ENCODE measurements at regions not wholly inside any gene's neighbourhood (a gene's known extent, or its start where the extent isn't known, plus 50 kb on each side); places are given as distances from the start of the nearest gene placed in this dataset.

DNA sequence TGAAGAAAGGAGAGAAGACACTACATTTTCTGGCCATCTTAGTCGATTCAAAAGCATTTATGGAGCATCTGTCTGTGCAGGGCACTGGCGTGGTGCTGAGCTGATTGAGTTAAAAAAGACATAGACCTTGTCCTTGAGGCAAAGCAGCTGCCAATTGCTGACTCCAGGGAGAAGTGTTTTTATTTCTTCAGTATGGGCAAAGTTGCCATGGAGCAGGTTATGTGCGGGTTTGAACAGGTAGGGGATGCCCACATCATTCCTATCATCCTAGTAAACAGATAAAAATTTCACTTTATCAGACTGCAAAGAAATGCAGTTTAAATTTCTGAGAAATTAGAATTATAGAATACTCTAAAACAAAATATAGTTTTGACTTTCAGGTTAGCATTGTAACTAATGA, 125.8 kb downstream of the NUP35 start:
- H3K27me3 ChIP-seq (ENCODE audit: low read length), result no peaks in the 10 kb centered on the region
- no peaks in the 10 kb centered on the region for H4K20me1 ChIP-seq (ENCODE audit: low read length)
- H3K9ac ChIP-seq (ENCODE audit: low read length), result no peak overlapping the region
- H3K79me2 ChIP-seq (ENCODE audit: low read length), result no peaks in the 10 kb centered on the region
- ChIA-PET CTCF (no interaction called here), POLR2A (ENCODE audit: unreplicated experiment) (no interaction called here)
- H3K4me2 ChIP-seq (ENCODE audit: low read length), result no peak overlapping the region
- no TSS peak for BruUV-seq (replicated peaks)
- no peaks in the 10 kb centered on the region for H3K36me3 ChIP-seq (ENCODE audit: low read depth, low read length)
- no peak for TF ChIP-seq EZH2 (IDR thresholded peaks at IDR 0.05; ENCODE audit: low read length, unreplicated experiment)
- TF ChIP-seq, protein P1, sequence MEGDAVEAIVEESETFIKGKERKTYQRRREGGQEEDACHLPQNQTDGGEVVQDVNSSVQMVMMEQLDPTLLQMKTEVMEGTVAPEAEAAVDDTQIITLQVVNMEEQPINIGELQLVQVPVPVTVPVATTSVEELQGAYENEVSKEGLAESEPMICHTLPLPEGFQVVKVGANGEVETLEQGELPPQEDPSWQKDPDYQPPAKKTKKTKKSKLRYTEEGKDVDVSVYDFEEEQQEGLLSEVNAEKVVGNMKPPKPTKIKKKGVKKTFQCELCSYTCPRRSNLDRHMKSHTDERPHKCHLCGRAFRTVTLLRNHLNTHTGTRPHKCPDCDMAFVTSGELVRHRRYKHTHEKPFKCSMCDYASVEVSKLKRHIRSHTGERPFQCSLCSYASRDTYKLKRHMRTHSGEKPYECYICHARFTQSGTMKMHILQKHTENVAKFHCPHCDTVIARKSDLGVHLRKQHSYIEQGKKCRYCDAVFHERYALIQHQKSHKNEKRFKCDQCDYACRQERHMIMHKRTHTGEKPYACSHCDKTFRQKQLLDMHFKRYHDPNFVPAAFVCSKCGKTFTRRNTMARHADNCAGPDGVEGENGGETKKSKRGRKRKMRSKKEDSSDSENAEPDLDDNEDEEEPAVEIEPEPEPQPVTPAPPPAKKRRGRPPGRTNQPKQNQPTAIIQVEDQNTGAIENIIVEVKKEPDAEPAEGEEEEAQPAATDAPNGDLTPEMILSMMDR (conservative IDR thresholded peaks at IDR 0.05; ENCODE audit: low read depth, low read length), result no peak
- ATAC-seq (no peak), DNase-seq (no peak)
- H3K9me2 ChIP-seq (replicated peaks; ENCODE audit: low read length), result no peaks in the 10 kb centered on the region
- no peak overlapping the region for H3K27ac ChIP-seq (ENCODE audit: low read length)
- no peaks in the 10 kb centered on the region for H3K9me3 ChIP-seq (ENCODE audit: low read length)
- H3K4me1 ChIP-seq (ENCODE audit: insufficient read depth, low read length), result no peaks in the 10 kb centered on the region
- no peak overlapping the region for H3K4me3 ChIP-seq (ENCODE audit: low read length)
- H2AFZ ChIP-seq (ENCODE audit: low read length), result no peak overlapping the region
- intact Hi-C loops (cut with micrococcal nuclease), result no loop called here
- H3F3A ChIP-seq (ENCODE audit: low read length, unreplicated experiment), result no peaks in the 10 kb centered on the region

DNA sequence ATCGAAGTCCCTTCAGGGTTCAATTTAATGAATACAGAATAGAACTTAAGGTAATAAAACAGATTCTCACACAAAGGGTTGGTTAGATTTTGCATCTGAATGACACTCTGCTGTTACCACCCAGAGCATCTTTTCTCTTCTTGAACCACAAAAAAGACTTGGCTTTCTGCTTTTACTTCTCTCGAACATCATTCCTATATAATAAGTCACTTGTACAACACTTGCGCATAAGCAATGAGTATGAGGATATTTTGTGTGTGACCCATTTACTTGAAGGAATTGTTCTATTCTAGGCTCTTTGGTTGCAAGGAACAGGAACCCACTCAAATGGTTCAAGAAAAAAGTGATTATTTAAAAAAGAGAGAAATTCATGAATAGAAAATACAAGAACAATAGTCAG, 126.2 kb downstream of the NUP35 start:
- ChIA-PET POLR2A (ENCODE audit: unreplicated experiment) (no interaction called here), CTCF (no interaction called here)
- Histone ChIP-seq H3K4me2 (ENCODE audit: low read length) (no peak overlapping the region), H3K79me2 (ENCODE audit: low read length) (no peaks in the 10 kb centered on the region), H3K9me2 (replicated peaks; ENCODE audit: low read length) (no peaks in the 10 kb centered on the region), H3K9ac (ENCODE audit: low read length) (no peak overlapping the region), H3K9me3 (ENCODE audit: low read length) (no peaks in the 10 kb centered on the region), H2AFZ (ENCODE audit: low read length) (no peak overlapping the region), H3F3A (ENCODE audit: low read length, unreplicated experiment) (no peaks in the 10 kb centered on the region), H3K27ac (ENCODE audit: low read length) (no peak overlapping the region), H3K4me1 (ENCODE audit: insufficient read depth, low read length) (no peaks in the 10 kb centered on the region), H3K4me3 (ENCODE audit: low read length) (no peak overlapping the region), H3K27me3 (ENCODE audit: low read length) (no peaks in the 10 kb centered on the region), H4K20me1 (ENCODE audit: low read length) (no peaks in the 10 kb centered on the region), H3K36me3 (ENCODE audit: low read depth, low read length) (no peaks in the 10 kb centered on the region)
- ATAC-seq (no peak), DNase-seq (no peak)
- intact Hi-C loops (cut with micrococcal nuclease), result no loop called here
- no TSS peak for BruUV-seq (replicated peaks)
- TF ChIP-seq, protein P1 (conservative IDR thresholded peaks at IDR 0.05; ENCODE audit: low read depth, low read length), result no peak
- TF ChIP-seq EZH2phosphoT487 (IDR thresholded peaks at IDR 0.05; ENCODE audit: borderline replicate concordance, low read length), result no peak
- TF ChIP-seq EZH2 (IDR thresholded peaks at IDR 0.05; ENCODE audit: low read length, unreplicated experiment), result no peak

DNA sequence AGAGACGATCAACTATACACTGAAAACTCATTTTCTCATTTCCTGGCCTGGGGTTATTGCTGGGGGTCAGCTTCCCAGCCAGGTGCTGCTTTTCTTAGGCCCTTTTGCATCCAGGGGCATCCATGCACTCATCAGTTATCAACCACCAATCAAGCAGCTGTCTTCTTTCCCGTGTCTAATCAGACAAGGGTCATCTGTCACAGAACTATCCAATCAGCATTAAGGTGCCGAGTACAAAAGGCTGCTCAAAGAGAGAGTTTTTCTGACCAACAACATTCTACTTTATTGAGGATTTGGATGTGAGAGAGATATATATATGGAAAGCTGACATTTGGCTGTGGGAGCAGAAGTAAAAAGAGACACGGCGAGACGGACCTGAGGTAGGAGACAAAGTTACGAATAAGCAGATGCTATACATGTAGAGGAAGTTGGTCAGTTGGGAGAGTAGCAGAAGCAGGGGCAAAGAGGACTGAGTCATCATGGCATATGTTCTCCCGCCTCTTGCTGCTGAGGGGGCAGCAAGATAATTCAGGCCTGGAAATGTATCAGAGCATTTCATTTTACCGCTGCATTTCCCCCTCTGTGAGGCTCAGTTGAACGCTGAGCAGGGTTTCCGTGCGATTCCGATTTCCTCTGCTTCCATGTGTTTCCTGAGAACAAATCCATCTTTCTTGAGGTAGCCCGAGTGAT, 129.3 kb downstream of the NUP35 start:
- Histone ChIP-seq H3K36me3 (ENCODE audit: low read depth, low read length) (no peaks in the 10 kb centered on the region), H3K9me2 (replicated peaks; ENCODE audit: low read length) (no peaks in the 10 kb centered on the region), H3K4me3 (ENCODE audit: low read length) (no peak overlapping the region), H3K9me3 (ENCODE audit: low read length) (no peaks in the 10 kb centered on the region), H3K27me3 (ENCODE audit: low read length) (no peaks in the 10 kb centered on the region), H3K4me2 (ENCODE audit: low read length) (no peak overlapping the region), H3K27ac (ENCODE audit: low read length) (no peak overlapping the region), H3K4me1 (ENCODE audit: insufficient read depth, low read length) (no peaks in the 10 kb centered on the region), H3F3A (ENCODE audit: low read length, unreplicated experiment) (no peaks in the 10 kb centered on the region), H2AFZ (ENCODE audit: low read length) (no peak overlapping the region), H3K9ac (ENCODE audit: low read length) (no peak overlapping the region), H3K79me2 (ENCODE audit: low read length) (no peaks in the 10 kb centered on the region), H4K20me1 (ENCODE audit: low read length) (no peaks in the 10 kb centered on the region)
- BruUV-seq (replicated peaks), result no TSS peak
- intact Hi-C loops (cut with micrococcal nuclease), result no loop called here
- DNase-seq (no peak), ATAC-seq (no peak)
- ChIA-PET CTCF (no interaction called here), POLR2A (ENCODE audit: unreplicated experiment) (interaction anchor here (0.6 kb wide), 1 partner anchor 72 kb away, joined by 5 read pairs; no protein-coding TSS in a partner anchor)
- no peak for TF ChIP-seq EZH2 (IDR thresholded peaks at IDR 0.05; ENCODE audit: low read length, unreplicated experiment)
- TF ChIP-seq, protein P1 (conservative IDR thresholded peaks at IDR 0.05; ENCODE audit: low read depth, low read length), result no peak
- TF ChIP-seq EZH2phosphoT487 (IDR thresholded peaks at IDR 0.05; ENCODE audit: borderline replicate concordance, low read length), result no peak
